Osteocyte (in vitro differentiated cells): ENCODE measurements at regions not wholly inside any gene's neighbourhood (a gene's known extent, or its start where the extent isn't known, plus 50 kb on each side); places are given as distances from the start of the nearest gene placed in this dataset.
"Not testable (repeated sequence)": the region's sequence is repeated elsewhere in the genome, so short reads cannot be mapped to it uniquely, and the experiment has no call there.

ENCODE experiments used
- DNase-seq: peaks from one replicate; pipeline ENCODE4 v3.0.0; 2021; ENCODE audit warnings: mixed read lengths; ENCODE audit not compliant: unreplicated experiment; ENCODE audit errors: extremely low spot score
- H3K27ac Mint-ChIP-seq: one replicate; pipeline ENCODE4 v1.8.0; 2021; ENCODE audit warnings: mild to moderate bottlenecking, mixed read lengths; ENCODE audit not compliant: unreplicated experiment
- H3K27me3 Mint-ChIP-seq: one replicate; pipeline ENCODE4 v1.8.0; 2021; ENCODE audit warnings: mixed read lengths; ENCODE audit not compliant: unreplicated experiment
- H3K36me3 Mint-ChIP-seq: one replicate; pipeline ENCODE4 v1.8.0; 2021; ENCODE audit warnings: mixed read lengths; ENCODE audit not compliant: unreplicated experiment
- H3K4me1 Mint-ChIP-seq: one replicate; pipeline ENCODE4 v1.8.0; 2021; ENCODE audit warnings: mixed read lengths; ENCODE audit not compliant: unreplicated experiment
- H3K4me3 Mint-ChIP-seq: one replicate; pipeline ENCODE4 v1.8.0; 2021; ENCODE audit warnings: mild to moderate bottlenecking, moderate library complexity, mixed read lengths; ENCODE audit not compliant: unreplicated experiment
- H3K9me3 Mint-ChIP-seq: one replicate; pipeline ENCODE4 v1.8.0; 2021; ENCODE audit warnings: mixed read lengths; ENCODE audit not compliant: unreplicated experiment
- CTCF ChIP-seq: fragments of 200-600 bp; sonication (generic); IDR thresholded peaks from 2 replicates; pipeline ENCODE4 v1.5.0; 2021; ENCODE audit warnings: antibody characterized with exemption, mild to moderate bottlenecking, moderate library complexity

- no peak for TF ChIP-seq CTCF
- Mint-ChIP-seq H3K4me3 (no peak overlapping the region), H3K4me1 (peaks cover 14% of the 10 kb centered on the region), H3K9me3 (no peaks in the 10 kb centered on the region), H3K27ac (no peak overlapping the region), H3K36me3 (no peaks in the 10 kb centered on the region), H3K27me3 (no peaks in the 10 kb centered on the region)
- DNase-seq = no peak
Observed at GRCh38 chr2:167783261-167784083, 463.9 kb downstream of the STK39 start.

- DNase-seq, H3K36me3 Mint-ChIP-seq, H3K9me3 Mint-ChIP-seq, H3K27ac Mint-ChIP-seq, H3K4me3 Mint-ChIP-seq, H3K27me3 Mint-ChIP-seq: not testable (repeated sequence)
- H3K4me1 Mint-ChIP-seq = peaks cover 14% of the 10 kb centered on the region
Observed at GRCh38 chr2:167781629-167782028, 465.8 kb downstream of the STK39 start.

GRCh38 chr2:167776359-167776758 lies 471.0 kb downstream of the STK39 start:
- H3K9me3 Mint-ChIP-seq = no peaks in the 10 kb centered on the region
- TF ChIP-seq CTCF = no peak
- H3K4me1 Mint-ChIP-seq = no peaks in the 10 kb centered on the region
- no peak overlapping the region for H3K4me3 Mint-ChIP-seq
- H3K36me3 Mint-ChIP-seq = no peaks in the 10 kb centered on the region
- DNase-seq = no peak
- H3K27ac Mint-ChIP-seq = no peak overlapping the region
- no peaks in the 10 kb centered on the region for H3K27me3 Mint-ChIP-seq

GRCh38 chr2:167771628-167772027 lies 475.8 kb downstream of the STK39 start:
- Mint-ChIP-seq H3K27ac (no peak overlapping the region), H3K4me3 (no peak overlapping the region), H3K36me3 (no peaks in the 10 kb centered on the region), H3K9me3 (no peaks in the 10 kb centered on the region), H3K27me3 (peaks cover 3% of the 10 kb centered on the region), H3K4me1 (no peaks in the 10 kb centered on the region)
- no peak for TF ChIP-seq CTCF
- DNase-seq = no peak

GRCh38 chr2:167769020-167769419 lies 478.4 kb downstream of the STK39 start:
- TF ChIP-seq CTCF = no peak
- no peak overlapping the region for H3K4me3 Mint-ChIP-seq
- H3K36me3 Mint-ChIP-seq = no peaks in the 10 kb centered on the region
- no peak overlapping the region for H3K27ac Mint-ChIP-seq
- DNase-seq = no peak
- H3K9me3 Mint-ChIP-seq = no peaks in the 10 kb centered on the region
- peaks cover 3% of the 10 kb centered on the region for H3K27me3 Mint-ChIP-seq
- H3K4me1 Mint-ChIP-seq = no peaks in the 10 kb centered on the region
